ENCODE measurements at regions not wholly inside any gene's neighbourhood (a gene's known extent, or its start where the extent isn't known, plus 50 kb on each side); places are given as distances from the start of the nearest gene placed in this dataset.

DNA sequence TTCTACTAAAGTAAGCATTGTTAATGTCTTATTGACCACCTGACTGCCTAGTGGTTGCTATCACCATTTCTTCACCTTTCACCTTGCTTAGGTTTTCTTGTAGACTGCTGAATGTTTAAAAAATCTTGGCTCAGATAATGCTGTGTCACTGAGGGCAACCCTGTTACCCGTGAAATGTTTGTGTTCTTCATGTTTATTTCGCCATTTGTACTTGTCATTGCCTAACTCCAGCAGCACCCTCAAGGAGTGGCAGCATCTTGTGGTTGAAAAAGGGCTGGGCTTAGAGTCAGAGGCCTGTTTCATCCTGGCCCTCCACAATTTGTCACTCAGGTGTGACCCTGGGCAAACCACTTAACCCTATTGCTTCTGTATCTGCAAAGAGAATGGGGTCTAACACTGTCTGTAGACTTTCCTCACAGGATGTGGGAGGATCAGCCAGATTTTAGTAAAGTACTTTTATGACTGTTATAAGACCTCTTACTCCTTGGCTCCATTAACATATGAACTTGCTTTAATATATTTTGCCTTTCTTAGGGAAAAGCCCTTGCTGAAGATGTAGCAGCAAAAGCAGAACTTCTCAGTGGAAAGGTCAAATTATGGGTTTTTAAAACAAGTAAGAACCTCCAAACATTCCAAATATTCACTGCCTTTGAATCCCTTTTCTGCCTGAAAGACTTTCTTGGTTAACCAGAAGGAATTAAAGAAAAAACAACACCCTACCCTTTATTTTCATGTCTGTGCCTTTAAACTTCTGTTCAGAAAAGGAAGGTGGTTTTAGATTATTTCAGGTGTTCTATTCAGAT is 154.5 kb upstream of the C11orf87 start:
- Mint-ChIP-seq H3K27ac (no peak overlapping the region), H3K4me3 (no peak overlapping the region), H3K36me3 (ENCODE audit: low read depth) (no peaks in the 10 kb centered on the region), H3K27me3 (no peaks in the 10 kb centered on the region), H3K4me1 (ENCODE audit: low read depth) (no peaks in the 10 kb centered on the region), H3K9me3 (peaks cover 11% of the 10 kb centered on the region)
- H3K9me3 ChIP-seq (ENCODE audit: control insufficient read depth in 1 of 2, insufficient read depth in 1 of 2, low read length in 2 of 2) = peaks cover 0 to 26% of the 10 kb centered on the region in 2 experiments
- H3K36me3 ChIP-seq (ENCODE audit: insufficient read depth, low read length) = no peaks in the 10 kb centered on the region
- TF ChIP-seq, protein P1, sequence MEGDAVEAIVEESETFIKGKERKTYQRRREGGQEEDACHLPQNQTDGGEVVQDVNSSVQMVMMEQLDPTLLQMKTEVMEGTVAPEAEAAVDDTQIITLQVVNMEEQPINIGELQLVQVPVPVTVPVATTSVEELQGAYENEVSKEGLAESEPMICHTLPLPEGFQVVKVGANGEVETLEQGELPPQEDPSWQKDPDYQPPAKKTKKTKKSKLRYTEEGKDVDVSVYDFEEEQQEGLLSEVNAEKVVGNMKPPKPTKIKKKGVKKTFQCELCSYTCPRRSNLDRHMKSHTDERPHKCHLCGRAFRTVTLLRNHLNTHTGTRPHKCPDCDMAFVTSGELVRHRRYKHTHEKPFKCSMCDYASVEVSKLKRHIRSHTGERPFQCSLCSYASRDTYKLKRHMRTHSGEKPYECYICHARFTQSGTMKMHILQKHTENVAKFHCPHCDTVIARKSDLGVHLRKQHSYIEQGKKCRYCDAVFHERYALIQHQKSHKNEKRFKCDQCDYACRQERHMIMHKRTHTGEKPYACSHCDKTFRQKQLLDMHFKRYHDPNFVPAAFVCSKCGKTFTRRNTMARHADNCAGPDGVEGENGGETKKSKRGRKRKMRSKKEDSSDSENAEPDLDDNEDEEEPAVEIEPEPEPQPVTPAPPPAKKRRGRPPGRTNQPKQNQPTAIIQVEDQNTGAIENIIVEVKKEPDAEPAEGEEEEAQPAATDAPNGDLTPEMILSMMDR (IDR thresholded peaks at IDR 0.05) = no peak
- ChIA-PET CTCF (no interaction called here), POLR2A (no interaction called here)
- no peak for ATAC-seq (ENCODE audit: poor library complexity)
- no peaks in the 10 kb centered on the region for H3K27me3 ChIP-seq (ENCODE audit: control insufficient read depth in 1 of 2, insufficient read depth in 2 of 2, low read length in 2 of 2)
- H3K4me3 ChIP-seq (ENCODE audit: low read length) = no peak overlapping the region
- H3K4me1 ChIP-seq (ENCODE audit: insufficient read depth, low read length) = no peaks in the 10 kb centered on the region
- H3K27ac ChIP-seq (ENCODE audit: low read depth in 1 of 2, low read length in 2 of 2) = no peak overlapping the region
- intact Hi-C loops (cut with DNase I, micrococcal nuclease) = no loop called here
- no peak for DNase-seq

DNA sequence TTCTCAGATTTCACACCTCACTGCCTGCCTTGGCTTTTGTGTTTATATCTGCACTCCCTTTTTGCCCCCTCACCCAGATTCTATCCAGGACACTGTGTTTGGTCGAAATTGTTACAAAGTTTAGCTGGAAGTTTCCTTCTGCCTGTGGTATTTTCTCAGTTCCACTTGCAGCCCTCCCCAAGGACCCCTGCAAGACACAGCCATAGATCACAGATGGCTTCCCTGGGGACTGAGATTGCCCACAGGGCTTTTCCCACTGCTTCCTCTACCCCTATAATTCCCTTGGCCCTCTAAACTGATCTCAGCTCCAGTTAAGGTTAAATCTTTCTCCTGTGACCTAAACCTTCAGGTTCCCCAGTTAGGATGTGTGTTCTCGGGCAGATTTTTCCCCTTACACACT is 146.1 kb upstream of the C11orf87 start:
- ATAC-seq (ENCODE audit: poor library complexity) (no peak), DNase-seq (no peak)
- no peak overlapping the region for H3K27ac Mint-ChIP-seq
- H3K4me1 Mint-ChIP-seq (ENCODE audit: low read depth) = no peaks in the 10 kb centered on the region
- H3K4me3 Mint-ChIP-seq = no peak overlapping the region
- H3K36me3 Mint-ChIP-seq (ENCODE audit: low read depth) = no peaks in the 10 kb centered on the region
- H3K27ac ChIP-seq (ENCODE audit: low read depth in 1 of 2, low read length in 2 of 2) = no peak overlapping the region
- H3K9me3 Mint-ChIP-seq = peaks cover 7% of the 10 kb centered on the region
- no peaks in the 10 kb centered on the region for H3K27me3 Mint-ChIP-seq
- intact Hi-C loops (cut with DNase I, micrococcal nuclease) = no loop called here
- TF ChIP-seq, protein P1 (IDR thresholded peaks at IDR 0.05) = no peak
- H3K27me3 ChIP-seq (ENCODE audit: control insufficient read depth in 1 of 2, insufficient read depth in 2 of 2, low read length in 2 of 2) = no peaks in the 10 kb centered on the region
- no peaks in the 10 kb centered on the region for H3K36me3 ChIP-seq (ENCODE audit: insufficient read depth, low read length)
- H3K4me1 ChIP-seq (ENCODE audit: insufficient read depth, low read length) = no peaks in the 10 kb centered on the region
- ChIA-PET POLR2A (no interaction called here), CTCF (no interaction called here)
- no peaks in the 10 kb centered on the region for H3K9me3 ChIP-seq (ENCODE audit: control insufficient read depth in 1 of 2, insufficient read depth in 1 of 2, low read length in 2 of 2)
- H3K4me3 ChIP-seq (ENCODE audit: low read length) = no peak overlapping the region

DNA sequence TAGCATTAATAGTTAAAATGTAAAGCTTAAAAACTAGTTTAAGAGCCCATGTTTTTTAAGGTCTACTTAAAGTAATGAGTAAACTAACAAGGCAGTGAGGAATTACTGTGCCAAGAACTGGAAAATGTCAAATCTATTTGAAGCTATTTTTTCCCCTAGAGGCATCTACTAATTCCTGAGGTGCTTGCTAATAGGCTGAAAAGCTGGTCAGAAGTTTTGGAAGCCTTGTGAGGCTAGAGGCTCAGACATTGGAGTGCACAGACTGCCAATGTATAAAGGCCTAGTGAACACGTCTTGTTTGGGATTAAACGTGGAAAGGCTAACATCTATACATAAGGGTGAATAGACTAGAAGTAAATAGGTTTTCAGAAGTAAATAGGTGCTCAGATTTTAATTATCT is 136.5 kb upstream of the C11orf87 start:
- DNase-seq (no peak), ATAC-seq (ENCODE audit: poor library complexity) (no peak)
- H3K36me3 ChIP-seq (ENCODE audit: insufficient read depth, low read length) = no peaks in the 10 kb centered on the region
- H3K4me3 Mint-ChIP-seq = no peak overlapping the region
- H3K9me3 ChIP-seq (ENCODE audit: control insufficient read depth in 1 of 2, insufficient read depth in 1 of 2, low read length in 2 of 2) = peaks cover 0 to 11% of the 10 kb centered on the region in 2 experiments
- no peaks in the 10 kb centered on the region for H3K27me3 ChIP-seq (ENCODE audit: control insufficient read depth in 1 of 2, insufficient read depth in 2 of 2, low read length in 2 of 2)
- TF ChIP-seq, protein P1 (IDR thresholded peaks at IDR 0.05) = no peak
- H3K4me3 ChIP-seq (ENCODE audit: low read length) = no peak overlapping the region
- POLR2A ChIA-PET = no interaction called here
- peaks cover 7% of the 10 kb centered on the region for H3K9me3 Mint-ChIP-seq
- CTCF ChIA-PET = no interaction called here
- H3K27ac ChIP-seq (ENCODE audit: low read depth in 1 of 2, low read length in 2 of 2) = no peak overlapping the region
- intact Hi-C loops (cut with DNase I, micrococcal nuclease) = no loop called here
- H3K36me3 Mint-ChIP-seq (ENCODE audit: low read depth) = no peaks in the 10 kb centered on the region
- peaks cover 5% of the 10 kb centered on the region for H3K27me3 Mint-ChIP-seq
- no peaks in the 10 kb centered on the region for H3K4me1 Mint-ChIP-seq (ENCODE audit: low read depth)
- no peak overlapping the region for H3K27ac Mint-ChIP-seq
- H3K4me1 ChIP-seq (ENCODE audit: insufficient read depth, low read length) = no peaks in the 10 kb centered on the region

All from CD4-positive, alpha-beta T cell (primary cell).